ENCODE measurements at regions not wholly inside any gene's neighbourhood (a gene's known extent, or its start where the extent isn't known, plus 50 kb on each side); places are given as distances from the start of the nearest gene placed in this dataset.

DNA sequence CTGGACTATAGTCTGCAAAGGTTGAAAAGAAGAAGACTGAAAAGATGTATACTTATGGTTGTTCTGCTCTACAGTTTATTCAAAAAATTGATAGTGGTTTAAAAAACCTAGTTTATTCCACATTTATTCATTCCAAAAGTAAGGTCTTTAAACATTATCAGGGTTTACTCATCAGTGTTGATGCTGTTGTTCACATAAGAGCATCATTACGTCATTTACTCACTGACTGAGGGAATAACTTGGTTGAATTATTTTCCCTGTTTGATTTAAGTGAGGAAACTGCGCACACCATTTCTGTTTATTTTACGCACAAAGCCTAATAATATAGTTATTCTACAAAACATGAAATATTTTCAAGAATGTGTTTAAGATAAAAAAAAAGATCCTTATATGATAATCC, 303.1 kb upstream of the PRKD1 start:
- Histone ChIP-seq H3K4me3 (no peak overlapping the region), H3K27me3 (no peaks in the 10 kb centered on the region), H3K36me3 (no peaks in the 10 kb centered on the region), H3K9me3 (no peaks in the 10 kb centered on the region), H3K27ac (no peak overlapping the region), H3K4me1 (no peaks in the 10 kb centered on the region)
- 66 to 79% methylated on average over 3 of the region's 3 CpGs for WGBS, 2 donors
- ATAC-seq (ENCODE audit: low FRiP score in 2 of 2) (no peak), DNase-seq (no peak)
- no peak for TF ChIP-seq EP300 (IDR thresholded peaks at IDR 0.05)
- TF ChIP-seq POLR2AphosphoS5 (IDR thresholded peaks at IDR 0.05): no peak
- TF ChIP-seq, protein P1, sequence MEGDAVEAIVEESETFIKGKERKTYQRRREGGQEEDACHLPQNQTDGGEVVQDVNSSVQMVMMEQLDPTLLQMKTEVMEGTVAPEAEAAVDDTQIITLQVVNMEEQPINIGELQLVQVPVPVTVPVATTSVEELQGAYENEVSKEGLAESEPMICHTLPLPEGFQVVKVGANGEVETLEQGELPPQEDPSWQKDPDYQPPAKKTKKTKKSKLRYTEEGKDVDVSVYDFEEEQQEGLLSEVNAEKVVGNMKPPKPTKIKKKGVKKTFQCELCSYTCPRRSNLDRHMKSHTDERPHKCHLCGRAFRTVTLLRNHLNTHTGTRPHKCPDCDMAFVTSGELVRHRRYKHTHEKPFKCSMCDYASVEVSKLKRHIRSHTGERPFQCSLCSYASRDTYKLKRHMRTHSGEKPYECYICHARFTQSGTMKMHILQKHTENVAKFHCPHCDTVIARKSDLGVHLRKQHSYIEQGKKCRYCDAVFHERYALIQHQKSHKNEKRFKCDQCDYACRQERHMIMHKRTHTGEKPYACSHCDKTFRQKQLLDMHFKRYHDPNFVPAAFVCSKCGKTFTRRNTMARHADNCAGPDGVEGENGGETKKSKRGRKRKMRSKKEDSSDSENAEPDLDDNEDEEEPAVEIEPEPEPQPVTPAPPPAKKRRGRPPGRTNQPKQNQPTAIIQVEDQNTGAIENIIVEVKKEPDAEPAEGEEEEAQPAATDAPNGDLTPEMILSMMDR (IDR thresholded peaks at IDR 0.05): no peak
- TF ChIP-seq POLR2A (IDR thresholded peaks at IDR 0.05): no peak

DNA sequence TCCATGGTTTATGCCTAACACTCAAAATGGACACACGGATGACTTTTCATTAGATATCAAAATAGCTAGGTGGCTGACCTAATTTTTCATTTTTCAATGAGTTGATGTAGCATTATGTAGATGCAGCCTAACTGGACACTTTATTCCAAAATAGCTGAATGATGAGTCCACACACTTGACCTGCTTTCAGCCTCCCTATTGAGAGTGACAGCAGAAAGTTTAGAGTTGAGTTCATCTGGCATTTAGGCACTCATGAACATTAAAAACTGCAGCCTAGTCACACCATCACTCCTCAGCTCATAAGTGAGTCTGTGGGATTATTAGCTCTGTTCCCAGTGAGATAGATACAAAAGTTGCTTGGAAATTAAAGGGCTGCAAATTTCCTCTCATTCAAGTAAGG, 307.3 kb upstream of the PRKD1 start:
- WGBS, 2 donors: 73 to 85% methylated on average over 1 of the region's 1 CpG
- no peak overlapping the region for H3K27ac ChIP-seq
- H3K4me1 ChIP-seq: no peaks in the 10 kb centered on the region
- H3K9me3 ChIP-seq: no peaks in the 10 kb centered on the region
- DNase-seq (no peak), ATAC-seq (ENCODE audit: low FRiP score in 2 of 2) (no peak)
- no peak for TF ChIP-seq EP300 (IDR thresholded peaks at IDR 0.05)
- TF ChIP-seq POLR2AphosphoS5 (IDR thresholded peaks at IDR 0.05): no peak
- TF ChIP-seq, protein P1 (IDR thresholded peaks at IDR 0.05): no peak
- TF ChIP-seq POLR2A (IDR thresholded peaks at IDR 0.05): no peak
- H3K4me3 ChIP-seq: no peak overlapping the region
- no peaks in the 10 kb centered on the region for H3K27me3 ChIP-seq
- H3K36me3 ChIP-seq: no peaks in the 10 kb centered on the region

DNA sequence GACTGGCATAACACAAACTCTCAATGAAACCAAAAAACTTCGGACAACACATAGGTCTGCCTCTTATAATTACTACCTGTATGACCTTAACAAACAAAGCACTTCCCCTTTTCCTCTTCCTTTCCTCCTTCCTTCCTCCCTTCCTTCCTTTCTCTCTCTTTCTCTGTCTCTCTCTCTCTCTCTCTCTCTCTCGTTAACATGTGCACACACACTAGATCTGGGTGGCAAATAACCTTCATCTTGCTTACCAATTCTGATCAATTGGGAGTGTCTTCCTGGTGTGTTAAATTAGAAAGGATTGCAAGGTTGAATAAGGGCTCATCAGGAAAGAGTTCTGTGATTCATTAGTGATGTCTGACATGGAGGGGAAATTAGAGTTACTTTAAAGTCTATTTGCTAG, 307.8 kb upstream of the PRKD1 start:
- H3K9me3 ChIP-seq: no peaks in the 10 kb centered on the region
- no peaks in the 10 kb centered on the region for H3K27me3 ChIP-seq
- H3K27ac ChIP-seq: no peak overlapping the region
- TF ChIP-seq, protein P1 (IDR thresholded peaks at IDR 0.05): no peak
- TF ChIP-seq POLR2A (IDR thresholded peaks at IDR 0.05) (no peak), POLR2AphosphoS5 (IDR thresholded peaks at IDR 0.05) (no peak), EP300 (IDR thresholded peaks at IDR 0.05) (no peak)
- WGBS, 2 donors: 71 to 79% methylated on average over 2 of the region's 2 CpGs
- ATAC-seq (ENCODE audit: low FRiP score in 2 of 2) (no peak), DNase-seq (no peak)
- no peaks in the 10 kb centered on the region for H3K36me3 ChIP-seq
- H3K4me3 ChIP-seq: no peak overlapping the region
- H3K4me1 ChIP-seq: no peaks in the 10 kb centered on the region

DNA sequence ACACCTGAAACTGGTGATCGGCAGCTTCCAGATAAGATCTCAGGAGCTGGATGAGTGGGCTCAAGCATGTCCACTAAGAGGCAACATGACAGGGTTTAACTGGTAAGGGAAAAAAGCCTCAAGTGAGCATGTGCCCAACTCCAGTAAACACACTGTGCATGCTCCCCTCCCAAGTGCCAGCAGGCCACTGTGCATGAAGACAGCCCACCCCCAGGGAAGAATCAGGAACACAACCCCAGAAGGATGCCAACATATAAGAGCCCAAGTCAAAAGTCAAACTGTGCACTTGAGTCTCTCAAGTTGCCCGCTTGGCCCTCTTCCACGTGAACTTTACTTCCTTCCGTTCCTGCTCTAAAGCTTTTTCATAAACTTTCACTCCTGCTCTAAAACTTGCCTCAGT, 311.3 kb upstream of the PRKD1 start:
- ATAC-seq (ENCODE audit: low FRiP score in 2 of 2): no peak
- H3K27me3 ChIP-seq: no peaks in the 10 kb centered on the region
- WGBS, 2 donors: 63 to 79% methylated on average over 4 of the region's 4 CpGs

DNA sequence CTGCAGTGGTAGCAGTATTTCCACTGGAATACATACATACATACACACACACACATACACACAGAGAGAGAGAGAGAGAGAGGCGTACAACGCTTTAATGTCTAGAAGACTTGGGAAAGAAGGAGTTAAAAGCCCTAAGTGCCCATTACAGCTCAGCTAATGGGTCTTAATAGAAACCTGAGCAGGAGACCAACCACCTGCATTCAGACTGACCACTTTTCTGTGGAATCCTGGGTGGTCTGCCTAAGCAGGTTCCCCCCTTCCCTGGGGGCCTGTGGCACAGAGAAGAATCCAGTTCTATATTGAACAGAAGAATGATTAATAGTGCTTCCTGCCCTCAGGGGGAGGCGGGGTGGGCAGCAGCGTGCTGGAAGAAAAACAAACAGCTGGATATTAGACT, 312.4 kb upstream of the PRKD1 start:
- H3K27me3 ChIP-seq: no peaks in the 10 kb centered on the region
- no peak for DNase-seq
- TF ChIP-seq POLR2A (IDR thresholded peaks at IDR 0.05) (no peak), POLR2AphosphoS5 (IDR thresholded peaks at IDR 0.05) (no peak), EP300 (IDR thresholded peaks at IDR 0.05) (no peak)
- TF ChIP-seq, protein P1 (IDR thresholded peaks at IDR 0.05): no peak
- ATAC-seq (ENCODE audit: low FRiP score in 2 of 2): no peak
- WGBS, 2 donors: 55 to 60% methylated on average over 4 of the region's 4 CpGs
- no peaks in the 10 kb centered on the region for H3K36me3 ChIP-seq
- no peaks in the 10 kb centered on the region for H3K9me3 ChIP-seq
- no peak overlapping the region for H3K27ac ChIP-seq
- no peak overlapping the region for H3K4me3 ChIP-seq
- H3K4me1 ChIP-seq: no peaks in the 10 kb centered on the region

More for the DNA sequence above, 311.3 kb upstream of the PRKD1 start:
- TF ChIP-seq, protein P1 (IDR thresholded peaks at IDR 0.05): no peak
- no peak for TF ChIP-seq POLR2AphosphoS5 (IDR thresholded peaks at IDR 0.05)
- no peak overlapping the region for H3K4me3 ChIP-seq
- no peaks in the 10 kb centered on the region for H3K36me3 ChIP-seq
- H3K9me3 ChIP-seq: no peaks in the 10 kb centered on the region
- H3K27ac ChIP-seq: no peak overlapping the region
- H3K4me1 ChIP-seq: no peaks in the 10 kb centered on the region
- DNase-seq: no peak

Measured in upper lobe of left lung (tissue), 6 donors.